ENCODE measurements at regions not wholly inside any gene's neighbourhood (a gene's known extent, or its start where the extent isn't known, plus 50 kb on each side); places are given as distances from the start of the nearest gene placed in this dataset.
A peak's percentile ranks its signal among the peaks of the same experiment; 100 is the strongest.

DNA sequence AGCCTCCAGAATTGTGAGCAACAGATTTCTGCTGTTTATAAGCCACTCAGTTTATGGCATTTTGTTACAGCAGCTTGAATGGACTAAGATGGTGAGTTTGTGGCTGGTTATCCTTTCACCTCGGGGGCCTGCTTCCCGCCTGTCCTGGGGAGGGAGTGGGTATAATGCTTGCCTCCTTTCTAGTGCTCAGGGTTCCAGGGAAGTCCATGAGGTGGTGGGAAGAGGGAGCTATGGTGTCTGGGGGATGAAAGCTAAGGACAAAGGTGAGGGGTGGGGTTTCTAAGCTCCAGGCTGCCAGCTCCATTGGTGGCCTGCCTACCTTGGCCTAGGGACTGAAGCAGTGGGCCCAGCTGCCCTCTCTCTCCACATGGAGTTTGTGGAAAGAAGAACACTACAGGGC lies 50.2 kb upstream of the SDK2 start:
- peaks cover 1% of the 10 kb centered on the region for H3K4me1 Mint-ChIP-seq (ENCODE audit: low read depth)

DNA sequence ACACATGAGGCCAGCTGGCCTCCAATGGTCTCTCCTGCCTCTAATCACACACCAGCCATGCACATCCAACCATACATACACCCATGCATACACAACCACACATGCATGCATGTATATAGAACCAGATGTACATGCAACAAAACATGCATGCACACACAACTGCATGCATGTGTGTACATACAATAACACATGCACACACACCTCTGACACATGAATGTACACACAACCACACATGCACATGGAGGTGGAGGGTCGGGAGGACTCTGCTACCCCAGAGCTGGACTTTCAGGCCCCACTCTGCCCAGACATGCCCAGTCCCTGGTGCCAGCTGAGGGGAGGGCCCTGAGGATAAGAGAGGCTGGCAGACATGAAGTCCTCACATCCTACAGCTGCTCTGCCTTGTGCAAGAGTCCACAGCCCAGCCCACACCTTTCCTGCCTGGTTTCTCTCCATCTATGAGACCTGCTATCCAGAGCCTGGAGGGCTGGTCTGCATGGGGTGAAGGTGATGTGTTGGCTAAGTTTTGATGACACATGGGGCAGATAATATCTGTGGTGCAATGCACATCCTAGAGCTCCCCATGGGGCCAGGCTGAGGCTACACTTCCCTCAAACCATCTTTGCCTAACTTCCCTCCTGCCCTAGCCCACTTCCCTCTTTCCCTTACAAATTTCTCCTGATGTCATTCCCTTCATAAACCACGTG lies 50.9 kb upstream of the SDK2 start:
- no peaks in the 10 kb centered on the region for H3K36me3 Mint-ChIP-seq (ENCODE audit: low read depth)
- no peaks in the 10 kb centered on the region for H3K27me3 Mint-ChIP-seq (ENCODE audit: low read depth)
- peaks cover 9% of the 10 kb centered on the region for H3K9me3 Mint-ChIP-seq
- peaks cover 1% of the 10 kb centered on the region for H3K4me1 Mint-ChIP-seq (ENCODE audit: low read depth)
- H3K4me3 Mint-ChIP-seq: no peak overlapping the region
- no peak for DNase-seq (ENCODE audit: low spot score)
- H3K27ac Mint-ChIP-seq: no peak overlapping the region

More for the DNA sequence above, 50.2 kb upstream of the SDK2 start:
- no peak for DNase-seq (ENCODE audit: low spot score)
- Mint-ChIP-seq H3K36me3 (ENCODE audit: low read depth) (no peaks in the 10 kb centered on the region), H3K4me3 (no peak overlapping the region), H3K27ac (no peak overlapping the region), H3K9me3 (peaks cover 9% of the 10 kb centered on the region), H3K27me3 (ENCODE audit: low read depth) (no peaks in the 10 kb centered on the region)

DNA sequence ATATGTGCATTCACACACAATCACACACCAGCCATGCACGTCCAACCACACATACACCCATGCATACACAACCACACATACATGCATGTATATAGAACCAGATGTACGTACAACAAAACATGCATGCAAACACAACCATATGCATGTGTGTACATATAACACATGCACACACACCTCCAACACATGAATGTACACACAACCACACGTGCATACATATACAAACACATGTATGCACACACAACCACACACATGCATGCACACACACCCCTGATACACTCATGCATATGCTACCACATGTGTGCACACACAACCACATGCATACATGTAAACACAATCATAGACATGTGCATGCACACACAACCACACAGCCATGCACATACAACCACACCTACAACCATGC lies 52.0 kb upstream of the SDK2 start:
- no peak for DNase-seq (ENCODE audit: low spot score)
- H3K36me3 Mint-ChIP-seq (ENCODE audit: low read depth): no peaks in the 10 kb centered on the region
- peaks cover 9% of the 10 kb centered on the region for H3K9me3 Mint-ChIP-seq
- H3K4me3 Mint-ChIP-seq: no peak overlapping the region
- H3K27ac Mint-ChIP-seq: no peak overlapping the region
- no peaks in the 10 kb centered on the region for H3K27me3 Mint-ChIP-seq (ENCODE audit: low read depth)
- peaks cover 1% of the 10 kb centered on the region for H3K4me1 Mint-ChIP-seq (ENCODE audit: low read depth)

DNA sequence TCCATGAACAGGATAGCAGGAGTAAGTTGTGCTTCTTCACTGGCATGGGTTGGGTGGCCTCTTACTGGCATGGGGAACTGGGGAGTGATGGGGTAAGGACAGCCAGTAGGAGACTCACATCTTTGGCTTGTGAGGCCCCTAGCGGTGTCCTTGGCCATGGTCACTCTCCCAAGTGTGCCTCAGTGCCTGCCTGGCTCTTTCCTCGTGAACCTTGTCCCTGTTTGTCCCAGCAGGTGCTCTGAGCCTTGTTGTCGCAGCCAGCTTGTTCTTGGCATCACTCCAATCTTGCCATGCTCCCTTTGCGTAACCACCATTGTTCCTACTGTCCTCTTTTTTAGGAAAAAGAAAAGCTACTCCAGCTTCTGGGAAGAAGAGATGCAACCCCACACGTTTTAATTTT lies 53.6 kb upstream of the SDK2 start:
- H3K36me3 Mint-ChIP-seq (ENCODE audit: low read depth): no peaks in the 10 kb centered on the region
- H3K4me1 Mint-ChIP-seq (ENCODE audit: low read depth): peaks cover 1% of the 10 kb centered on the region
- no peak for DNase-seq (ENCODE audit: low spot score)
- H3K9me3 Mint-ChIP-seq: peaks cover 9% of the 10 kb centered on the region
- H3K27me3 Mint-ChIP-seq (ENCODE audit: low read depth): no peaks in the 10 kb centered on the region
- no peak overlapping the region for H3K4me3 Mint-ChIP-seq
- no peak overlapping the region for H3K27ac Mint-ChIP-seq

DNA sequence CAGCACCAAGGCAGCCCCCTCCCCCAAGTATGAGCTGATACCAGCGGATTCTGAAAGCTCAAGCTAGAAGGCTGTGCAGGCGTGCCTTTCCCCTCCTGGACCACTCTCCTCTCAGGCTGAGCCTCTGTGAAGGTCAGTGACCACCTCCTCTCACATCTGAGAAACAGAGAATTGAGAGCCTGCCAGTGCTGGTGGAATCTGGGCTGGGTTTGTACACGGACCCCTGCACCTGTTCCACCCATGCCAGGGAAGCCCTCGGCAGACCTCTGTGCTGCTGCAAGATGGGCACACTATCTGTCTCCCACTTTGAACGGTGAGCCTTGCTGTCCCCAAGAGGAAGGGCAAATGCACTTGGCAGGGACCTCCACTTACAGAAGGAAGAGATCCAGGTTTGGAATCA lies 54.7 kb upstream of the SDK2 start:
- no peak for DNase-seq (ENCODE audit: low spot score)
- Mint-ChIP-seq H3K27me3 (ENCODE audit: low read depth) (no peaks in the 10 kb centered on the region), H3K27ac (no peak overlapping the region), H3K36me3 (ENCODE audit: low read depth) (no peaks in the 10 kb centered on the region), H3K4me3 (no peak overlapping the region), H3K9me3 (peaks cover 9% of the 10 kb centered on the region), H3K4me1 (ENCODE audit: low read depth) (peaks cover 1% of the 10 kb centered on the region)

DNA sequence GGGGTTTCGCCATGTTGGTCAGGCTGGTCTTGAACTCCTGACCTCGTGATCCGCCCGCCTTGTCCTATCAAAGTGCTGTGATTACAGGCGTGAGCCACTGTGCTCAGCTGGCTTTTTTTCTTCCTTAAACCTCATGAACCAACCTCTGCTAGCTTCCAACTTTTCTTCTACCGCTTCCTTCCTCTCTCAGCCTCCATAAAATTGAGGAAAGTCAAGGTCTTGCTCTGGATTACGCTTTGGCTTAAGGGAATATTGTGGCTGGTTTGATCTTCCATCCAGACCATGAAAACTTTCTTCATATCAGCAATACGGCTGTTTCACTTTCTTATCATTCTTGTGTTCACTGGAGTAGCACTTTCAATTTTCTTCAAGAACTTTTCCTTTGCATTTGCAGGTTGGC lies 57.5 kb upstream of the SDK2 start:
- no peaks in the 10 kb centered on the region for H3K36me3 Mint-ChIP-seq (ENCODE audit: low read depth)
- H3K4me1 Mint-ChIP-seq (ENCODE audit: low read depth): no peaks in the 10 kb centered on the region
- peaks cover 1% of the 10 kb centered on the region for H3K9me3 Mint-ChIP-seq
- DNase-seq (ENCODE audit: low spot score): no peak
- no peaks in the 10 kb centered on the region for H3K27me3 Mint-ChIP-seq (ENCODE audit: low read depth)
- no peak overlapping the region for H3K27ac Mint-ChIP-seq
- H3K4me3 Mint-ChIP-seq: no peak overlapping the region

DNA sequence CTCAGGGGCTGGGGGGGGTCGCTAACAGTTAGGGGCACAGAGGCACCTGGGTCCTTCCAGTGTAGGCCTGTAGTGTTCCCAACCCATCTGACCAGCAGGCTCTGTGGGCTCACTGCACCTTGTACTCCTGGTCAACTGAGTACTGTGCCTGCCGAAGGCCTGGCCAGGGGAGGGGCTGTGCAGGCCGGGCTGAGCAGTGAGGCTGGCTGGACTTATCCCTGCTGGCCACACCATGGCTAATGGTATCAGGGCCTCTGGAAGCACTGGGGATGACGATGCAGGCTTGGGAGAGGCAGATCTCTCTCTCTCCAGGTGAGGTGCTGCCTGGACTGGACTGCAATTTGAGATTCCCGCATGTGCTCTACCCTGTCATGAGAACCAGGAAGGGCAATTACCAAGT lies 58.9 kb upstream of the SDK2 start:
- H3K36me3 Mint-ChIP-seq (ENCODE audit: low read depth): no peaks in the 10 kb centered on the region
- no peak overlapping the region for H3K27ac Mint-ChIP-seq
- no peaks in the 10 kb centered on the region for H3K4me1 Mint-ChIP-seq (ENCODE audit: low read depth)
- no peak overlapping the region for H3K4me3 Mint-ChIP-seq
- no peaks in the 10 kb centered on the region for H3K27me3 Mint-ChIP-seq (ENCODE audit: low read depth)
- no peaks in the 10 kb centered on the region for H3K9me3 Mint-ChIP-seq
- no peak for DNase-seq (ENCODE audit: low spot score)

DNA sequence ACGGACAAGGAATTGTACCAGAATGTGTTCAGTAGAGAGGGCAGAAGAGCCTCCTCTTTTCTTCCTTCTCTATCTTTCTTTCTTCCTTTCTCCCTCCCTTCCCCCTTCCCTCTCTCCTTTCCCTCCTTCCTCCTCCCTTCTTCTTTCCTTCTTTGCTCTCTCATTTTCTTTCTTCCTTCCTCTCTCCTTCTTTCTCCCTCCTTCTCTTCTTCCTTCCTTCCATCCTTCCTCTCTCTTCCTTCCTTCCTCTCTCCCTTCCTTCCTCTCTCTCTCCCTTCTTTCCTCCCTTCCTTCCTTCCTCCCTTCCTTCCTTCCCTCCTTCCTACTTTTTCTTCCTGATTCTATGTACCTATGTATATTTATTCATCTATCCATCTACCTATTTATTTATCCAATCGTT lies 59.7 kb upstream of the SDK2 start:
- H3K4me1 Mint-ChIP-seq (ENCODE audit: low read depth): no peaks in the 10 kb centered on the region
- H3K9me3 Mint-ChIP-seq: no peaks in the 10 kb centered on the region
- no peak for DNase-seq (ENCODE audit: low spot score)
- no peaks in the 10 kb centered on the region for H3K36me3 Mint-ChIP-seq (ENCODE audit: low read depth)
- H3K4me3 Mint-ChIP-seq: no peak overlapping the region
- H3K27me3 Mint-ChIP-seq (ENCODE audit: low read depth): no peaks in the 10 kb centered on the region
- H3K27ac Mint-ChIP-seq: no peak overlapping the region

DNA sequence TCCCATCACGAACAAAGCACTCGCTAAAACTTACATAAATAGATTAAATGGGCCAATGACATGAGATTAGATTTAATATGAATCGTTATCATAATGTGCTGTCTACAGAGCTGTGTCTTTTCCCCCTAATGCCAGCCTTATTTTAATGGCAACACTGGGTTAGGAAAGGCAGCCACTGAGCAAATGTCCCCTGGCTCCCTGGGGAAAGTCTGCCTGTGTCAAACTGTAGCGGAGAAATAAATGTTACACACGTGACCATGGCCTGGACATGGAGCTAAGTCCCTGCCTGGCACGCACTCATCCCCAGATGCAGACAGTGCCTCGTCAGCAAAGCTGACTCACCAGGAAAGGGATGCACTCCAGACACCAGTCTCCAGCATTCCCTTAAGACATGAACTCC lies 61.3 kb upstream of the SDK2 start:
- DNase-seq (ENCODE audit: low spot score): no peak
- Mint-ChIP-seq H3K36me3 (ENCODE audit: low read depth) (no peaks in the 10 kb centered on the region), H3K4me1 (ENCODE audit: low read depth) (peaks cover 3% of the 10 kb centered on the region), H3K27ac (no peak overlapping the region), H3K4me3 (no peak overlapping the region), H3K9me3 (no peaks in the 10 kb centered on the region), H3K27me3 (ENCODE audit: low read depth) (peaks cover 8% of the 10 kb centered on the region)

DNA sequence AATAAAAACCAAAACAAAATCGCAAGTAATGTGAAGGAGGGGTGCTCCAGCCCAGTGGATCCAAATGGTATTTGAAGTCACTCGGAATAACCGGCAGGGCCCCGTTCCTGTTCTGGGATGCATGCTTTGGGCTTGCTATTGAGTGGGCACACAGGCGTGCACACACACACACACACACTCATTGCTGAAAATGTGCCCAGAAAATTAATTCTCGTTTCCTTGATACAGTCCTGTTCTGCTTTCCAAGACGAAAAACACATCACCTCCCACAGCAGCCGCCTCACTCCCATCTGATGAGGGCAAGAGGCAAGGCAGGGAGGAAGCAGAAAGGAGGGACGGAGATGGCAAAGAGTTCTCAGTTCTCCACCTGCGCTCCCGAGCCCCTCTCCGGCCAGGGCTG lies 62.2 kb upstream of the SDK2 start:
- Mint-ChIP-seq H3K27me3 (ENCODE audit: low read depth) (peaks cover 8% of the 10 kb centered on the region), H3K36me3 (ENCODE audit: low read depth) (no peaks in the 10 kb centered on the region), H3K4me3 (no peak overlapping the region), H3K4me1 (ENCODE audit: low read depth) (peaks cover 3% of the 10 kb centered on the region), H3K27ac (no peak overlapping the region), H3K9me3 (no peaks in the 10 kb centered on the region)
- DNase-seq (ENCODE audit: low spot score): no peak

DNA sequence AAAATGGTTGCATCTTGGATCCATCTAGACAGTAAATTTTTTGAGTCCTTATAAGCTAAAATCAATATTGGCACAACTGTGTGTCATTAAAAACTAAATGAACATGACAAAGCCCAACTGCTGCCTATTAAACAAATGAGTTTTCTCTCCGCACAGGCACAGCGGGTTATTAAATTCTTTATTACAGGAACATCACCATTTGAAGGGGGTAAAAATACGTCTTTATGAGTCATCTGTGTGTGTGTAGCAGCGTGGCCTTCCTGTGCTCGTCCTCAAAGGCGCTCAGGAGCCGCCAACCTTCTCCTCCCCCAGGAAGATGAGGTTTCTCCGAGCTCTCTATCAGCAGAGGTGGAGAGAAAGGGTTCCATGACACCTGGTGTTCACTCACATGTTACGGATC lies 62.6 kb upstream of the SDK2 start:
- H3K4me1 Mint-ChIP-seq (ENCODE audit: low read depth): peaks cover 3% of the 10 kb centered on the region

DNA sequence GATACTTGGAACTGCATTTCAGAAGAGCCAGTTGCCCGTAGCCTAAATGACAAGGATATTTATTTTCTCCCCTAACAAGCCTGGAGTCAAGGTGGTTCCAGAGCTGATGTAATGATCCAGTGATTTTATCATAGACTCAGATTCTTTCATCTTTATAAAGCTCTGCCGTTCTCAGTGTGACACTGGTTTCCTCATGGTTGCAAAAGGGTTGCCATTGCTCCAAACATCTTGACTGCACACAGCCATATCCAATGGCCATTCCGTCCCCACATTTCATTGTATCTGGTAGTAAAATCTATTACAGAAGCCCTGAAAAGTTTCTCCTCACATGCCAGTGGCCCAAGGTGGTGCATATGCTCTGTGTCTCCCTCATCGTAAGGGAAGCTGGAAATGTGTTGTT lies 63.1 kb upstream of the SDK2 start:
- no peaks in the 10 kb centered on the region for H3K36me3 Mint-ChIP-seq (ENCODE audit: low read depth)
- peaks cover 8% of the 10 kb centered on the region for H3K27me3 Mint-ChIP-seq (ENCODE audit: low read depth)
- no peaks in the 10 kb centered on the region for H3K9me3 Mint-ChIP-seq
- no peak overlapping the region for H3K27ac Mint-ChIP-seq
- no peak overlapping the region for H3K4me3 Mint-ChIP-seq
- H3K4me1 Mint-ChIP-seq (ENCODE audit: low read depth): peaks cover 3% of the 10 kb centered on the region
- no peak for DNase-seq (ENCODE audit: low spot score)

More for the DNA sequence above, 62.6 kb upstream of the SDK2 start:
- H3K27me3 Mint-ChIP-seq (ENCODE audit: low read depth): peaks cover 8% of the 10 kb centered on the region
- H3K36me3 Mint-ChIP-seq (ENCODE audit: low read depth): no peaks in the 10 kb centered on the region
- H3K4me3 Mint-ChIP-seq: no peak overlapping the region
- H3K27ac Mint-ChIP-seq: no peak overlapping the region
- no peak for DNase-seq (ENCODE audit: low spot score)
- no peaks in the 10 kb centered on the region for H3K9me3 Mint-ChIP-seq

DNA sequence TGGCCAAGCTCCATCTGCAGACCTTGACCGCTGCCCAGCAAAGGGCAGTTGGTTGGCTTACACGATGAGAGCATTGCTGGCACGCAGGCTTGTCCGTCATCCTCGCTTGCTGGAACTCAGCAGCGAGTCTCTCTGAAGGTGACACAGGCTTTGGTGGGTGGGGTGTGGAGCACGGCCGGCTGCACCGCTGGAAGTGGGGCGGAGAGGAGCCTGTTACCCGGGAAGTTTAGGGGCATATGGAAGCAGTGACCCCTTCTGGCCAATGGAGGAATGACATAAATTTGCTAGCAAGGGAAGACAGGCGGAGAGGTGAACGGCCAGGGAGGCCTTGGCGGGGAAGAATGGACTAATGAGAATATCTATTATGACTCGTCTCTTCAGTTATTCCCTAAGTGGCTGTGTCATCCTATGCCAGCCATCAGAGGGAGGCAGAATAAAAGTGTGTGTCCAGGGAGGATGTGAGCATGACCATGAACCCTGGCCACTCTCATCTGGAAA lies 65.9 kb upstream of the SDK2 start:
- Mint-ChIP-seq H3K27ac (no peak overlapping the region), H3K4me1 (ENCODE audit: low read depth) (peaks cover 3% of the 10 kb centered on the region)

DNA sequence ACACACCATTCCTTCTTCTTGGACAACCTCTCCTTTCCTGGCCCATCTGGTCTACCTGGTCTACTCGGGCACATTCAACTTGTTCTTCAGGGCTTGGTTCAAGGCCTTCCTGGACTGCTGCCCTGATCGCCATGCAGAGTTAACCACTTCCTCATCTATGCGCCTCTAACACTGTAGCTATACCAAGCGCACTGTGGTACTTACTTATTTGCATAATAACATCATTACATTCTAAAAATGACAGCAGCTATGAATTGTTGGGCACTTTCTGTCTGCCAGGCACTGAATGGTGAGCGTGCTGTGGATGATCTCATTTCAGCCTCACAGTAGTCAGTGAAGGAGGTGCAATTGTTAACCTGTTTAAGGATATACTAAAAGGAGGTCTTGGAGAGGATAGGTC lies 66.9 kb upstream of the SDK2 start:
- no peak overlapping the region for H3K4me3 Mint-ChIP-seq
- no peaks in the 10 kb centered on the region for H3K36me3 Mint-ChIP-seq (ENCODE audit: low read depth)
- no peak overlapping the region for H3K27ac Mint-ChIP-seq
- H3K27me3 Mint-ChIP-seq (ENCODE audit: low read depth): peaks cover 11% of the 10 kb centered on the region
- no peaks in the 10 kb centered on the region for H3K9me3 Mint-ChIP-seq
- no peak for DNase-seq (ENCODE audit: low spot score)
- peaks cover 3% of the 10 kb centered on the region for H3K4me1 Mint-ChIP-seq (ENCODE audit: low read depth)

More for the DNA sequence above, 65.9 kb upstream of the SDK2 start:
- no peaks in the 10 kb centered on the region for H3K36me3 Mint-ChIP-seq (ENCODE audit: low read depth)
- peaks cover 11% of the 10 kb centered on the region for H3K27me3 Mint-ChIP-seq (ENCODE audit: low read depth)
- DNase-seq (ENCODE audit: low spot score): peak; percentile 33
- H3K4me3 Mint-ChIP-seq: no peak overlapping the region
- no peaks in the 10 kb centered on the region for H3K9me3 Mint-ChIP-seq

DNA sequence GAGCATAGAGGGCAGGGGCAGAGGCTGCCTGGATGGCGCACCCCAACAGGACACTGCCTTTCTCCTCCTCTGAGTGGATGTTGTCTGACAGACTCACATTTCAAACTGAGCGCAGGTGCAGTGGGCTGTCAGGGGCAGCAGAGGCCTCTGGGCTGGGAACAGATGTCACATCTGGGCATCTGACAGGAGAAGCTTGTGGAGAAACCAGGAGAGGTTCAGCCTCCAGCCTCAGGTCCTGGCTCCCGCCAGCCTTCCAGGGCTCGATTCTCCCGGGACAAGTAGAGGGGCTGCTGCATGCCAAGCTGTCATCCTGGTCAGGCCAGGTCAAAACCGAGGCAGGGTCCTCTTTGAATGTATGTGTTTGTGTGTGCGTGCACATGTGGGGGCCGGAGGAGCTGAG lies 67.7 kb upstream of the SDK2 start:
- Mint-ChIP-seq H3K4me1 (ENCODE audit: low read depth) (peaks cover 3% of the 10 kb centered on the region), H3K4me3 (no peak overlapping the region), H3K27ac (no peak overlapping the region), H3K27me3 (ENCODE audit: low read depth) (peaks cover 11% of the 10 kb centered on the region), H3K36me3 (ENCODE audit: low read depth) (no peaks in the 10 kb centered on the region), H3K9me3 (no peaks in the 10 kb centered on the region)
- DNase-seq (ENCODE audit: low spot score): no peak
